HG02763 (cell line): ENCODE measurements at regions not wholly inside any gene's neighbourhood (a gene's known extent, or its start where the extent isn't known, plus 50 kb on each side); places are given as distances from the start of the nearest gene placed in this dataset.
A peak's percentile ranks its signal among the peaks of the same experiment; 100 is the strongest.

ENCODE experiments used
- ATAC-seq: cut with Tn5 transposase; IDR thresholded peaks from one replicate; pipeline ENCODE4 v1.9.1; 2021; ENCODE audit warnings: mild to moderate bottlenecking, moderate library complexity; ENCODE audit not compliant: unreplicated experiment

DNA sequence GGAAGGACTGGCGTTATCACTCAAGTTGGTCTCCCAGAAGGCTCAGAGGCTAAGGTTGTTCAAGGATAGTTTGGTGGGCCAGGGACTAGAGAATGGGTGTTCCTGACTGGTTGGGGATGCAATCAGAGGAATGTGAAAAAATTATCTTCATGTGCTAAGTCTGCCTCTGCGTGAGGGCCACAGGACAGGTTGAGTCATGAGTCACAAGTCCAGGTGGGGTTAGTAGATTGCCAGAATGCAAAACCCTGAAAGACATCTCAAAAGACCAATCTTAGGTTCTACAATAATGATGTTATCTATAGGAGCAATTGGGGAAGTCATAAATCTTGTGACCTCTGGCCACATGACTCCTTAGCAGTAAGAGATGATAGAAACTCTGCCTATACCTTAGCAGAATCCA is 220.1 kb upstream of the EEA1 start:
- no peak for ATAC-seq

DNA sequence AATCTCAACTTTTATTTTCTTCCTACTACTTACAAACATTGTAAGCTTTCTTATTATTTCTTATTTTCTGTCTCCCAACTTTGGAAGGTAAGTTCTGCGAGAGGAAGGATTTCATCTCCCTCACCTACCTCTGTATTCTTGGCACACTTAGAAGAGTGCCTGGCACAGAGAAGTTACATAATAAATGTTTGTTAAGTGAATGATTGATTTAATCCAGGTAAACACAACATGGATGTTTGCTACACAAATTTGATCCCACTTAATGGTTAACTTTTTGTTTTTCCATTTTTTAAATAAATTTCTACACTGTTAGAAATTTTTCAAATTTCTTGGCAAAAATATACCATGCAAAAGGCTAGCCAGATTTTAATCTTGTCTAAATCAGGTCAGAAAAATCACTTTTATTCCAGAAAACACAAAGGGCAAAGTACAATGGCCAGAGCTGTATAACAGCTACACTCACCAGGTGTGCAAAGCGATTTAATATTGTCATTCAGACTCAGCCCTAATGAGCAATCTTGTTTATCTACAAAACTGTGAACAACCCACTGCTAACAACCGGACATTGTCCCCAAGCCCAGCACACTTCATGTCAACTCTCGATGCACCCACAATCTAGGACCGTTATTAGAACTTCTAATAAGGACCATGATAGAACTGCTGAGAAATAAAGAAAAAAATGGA is 222.1 kb upstream of the EEA1 start:
- ATAC-seq, result no peak

DNA sequence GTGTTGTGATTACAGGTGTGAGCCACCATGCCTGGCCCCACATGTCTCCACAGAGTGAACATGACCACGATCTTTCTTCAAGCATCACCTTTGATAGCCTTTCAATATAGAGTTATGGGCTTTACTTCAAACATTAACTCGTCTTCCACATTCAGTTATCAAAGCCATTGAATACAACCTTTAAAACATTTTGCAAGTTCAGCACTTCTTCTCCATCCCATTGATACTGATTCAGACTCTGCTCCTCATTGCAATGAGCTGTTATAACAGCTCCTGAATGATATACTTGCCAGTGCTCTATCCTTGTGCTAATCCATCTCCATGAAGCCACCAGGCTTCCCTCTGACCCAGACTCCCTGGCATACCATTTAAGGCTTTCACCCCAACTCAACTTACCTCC is 223.5 kb upstream of the EEA1 start:
- ATAC-seq, result no peak

DNA sequence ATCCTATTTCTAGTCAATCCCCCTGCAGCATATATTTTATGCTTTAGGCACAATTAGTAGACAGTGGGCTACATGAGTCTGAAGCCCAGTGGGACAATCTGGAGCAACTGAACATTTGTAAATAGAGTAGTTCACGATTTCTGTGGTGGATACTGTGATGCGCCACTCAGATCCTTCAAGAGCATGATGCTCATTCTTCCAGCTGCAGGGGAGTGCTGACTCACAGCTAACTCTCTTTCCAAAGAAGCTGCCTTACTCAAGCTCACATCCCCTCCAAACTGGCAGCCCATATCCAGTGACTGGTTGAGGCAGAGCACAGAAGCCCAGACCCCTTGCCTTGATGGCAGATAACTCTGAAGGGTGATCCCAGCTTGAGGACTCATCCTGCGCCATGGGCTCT is 224.2 kb upstream of the EEA1 start:
- no peak for ATAC-seq

DNA sequence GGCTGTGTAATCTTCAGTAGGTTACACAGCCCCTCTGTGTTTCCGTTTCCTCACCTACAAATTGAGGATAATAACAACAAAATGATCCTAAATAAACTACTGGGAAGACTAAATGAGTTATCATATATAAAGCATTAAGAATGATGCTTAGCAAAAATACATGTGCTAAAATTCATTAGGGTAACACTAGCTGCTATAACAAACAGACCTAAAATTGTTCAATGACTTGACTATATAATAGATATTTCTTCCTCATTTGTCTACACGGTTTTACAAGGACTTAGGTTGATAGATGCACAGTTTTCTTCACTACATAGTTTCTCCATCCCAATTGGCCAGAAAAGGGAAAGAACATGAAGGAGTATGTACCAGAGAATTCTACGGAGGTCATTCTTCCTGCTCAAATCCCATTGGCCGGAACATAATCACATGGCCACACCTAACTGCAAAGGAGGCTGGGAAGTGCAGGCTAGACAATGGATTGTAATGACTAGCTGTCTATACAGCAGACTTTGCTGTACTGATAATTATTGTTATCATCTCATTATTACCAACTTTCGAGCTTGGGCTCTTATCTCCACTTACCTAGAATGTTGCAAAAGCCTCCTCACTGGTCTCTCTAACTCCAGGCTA is 223.5 kb upstream of the NUDT4 start:
- no peak for ATAC-seq

DNA sequence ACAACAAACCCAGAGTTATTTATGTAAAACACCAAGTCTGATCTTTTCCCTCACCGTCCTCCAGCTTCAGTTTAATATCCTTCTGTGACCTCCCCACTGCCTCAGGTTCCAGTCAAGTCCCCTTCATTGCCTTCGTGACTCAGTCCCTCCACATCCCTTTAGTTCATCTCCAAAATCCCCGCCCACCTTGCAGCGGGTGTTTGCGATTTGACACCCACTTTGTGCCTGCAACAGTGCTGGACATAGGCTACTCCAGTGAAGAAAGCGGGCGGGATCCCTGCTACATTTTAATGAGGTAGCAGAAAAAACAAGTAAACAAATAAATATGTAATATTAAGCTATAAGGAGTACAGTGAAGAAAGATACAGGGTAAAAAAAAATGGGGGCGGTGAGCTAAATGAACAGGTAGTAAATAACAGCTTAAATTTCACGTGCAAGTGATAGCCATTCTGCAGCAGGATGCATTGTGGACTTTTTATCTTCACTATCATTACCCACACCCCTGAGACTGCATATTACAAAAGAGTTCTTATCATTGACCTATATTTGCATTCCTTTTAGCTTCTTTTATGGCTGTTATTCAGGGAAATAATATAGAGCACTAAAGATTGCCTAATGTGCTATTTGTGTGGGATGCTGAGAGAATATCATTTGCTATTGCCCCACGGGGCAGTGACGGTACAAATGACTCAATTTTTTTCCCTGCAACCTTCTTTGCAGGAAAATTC is 222.8 kb upstream of the NUDT4 start:
- ATAC-seq, result no peak

DNA sequence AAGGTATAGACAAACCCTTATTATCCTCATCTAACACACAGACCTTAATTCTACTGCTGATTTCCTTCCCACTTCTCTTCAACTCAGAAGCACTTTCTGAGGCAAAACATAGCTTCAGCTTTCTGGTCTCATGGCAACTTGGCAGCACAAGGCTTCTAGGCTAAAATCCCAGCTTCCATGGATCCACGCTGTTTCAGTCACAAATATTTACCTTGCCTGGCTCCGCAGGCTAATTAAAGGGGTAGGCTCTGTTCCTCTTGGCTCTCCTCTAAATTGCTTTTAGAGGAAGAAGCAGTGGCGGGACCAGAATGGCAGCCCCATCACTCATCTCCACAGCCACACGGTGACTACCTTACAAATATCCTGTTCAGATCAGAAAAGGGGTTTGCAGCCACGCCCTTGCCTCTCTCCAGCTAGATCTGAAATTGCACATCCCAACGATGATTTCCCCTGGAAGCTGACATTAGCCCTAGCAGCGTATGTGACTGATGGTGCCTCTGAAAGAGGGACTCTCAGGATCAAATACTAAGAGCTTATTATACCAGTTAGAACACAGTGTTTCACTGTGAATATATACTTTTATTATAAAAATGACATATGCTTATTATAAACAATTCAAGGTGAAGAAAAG is 221.5 kb upstream of the NUDT4 start:
- ATAC-seq, result no peak

DNA sequence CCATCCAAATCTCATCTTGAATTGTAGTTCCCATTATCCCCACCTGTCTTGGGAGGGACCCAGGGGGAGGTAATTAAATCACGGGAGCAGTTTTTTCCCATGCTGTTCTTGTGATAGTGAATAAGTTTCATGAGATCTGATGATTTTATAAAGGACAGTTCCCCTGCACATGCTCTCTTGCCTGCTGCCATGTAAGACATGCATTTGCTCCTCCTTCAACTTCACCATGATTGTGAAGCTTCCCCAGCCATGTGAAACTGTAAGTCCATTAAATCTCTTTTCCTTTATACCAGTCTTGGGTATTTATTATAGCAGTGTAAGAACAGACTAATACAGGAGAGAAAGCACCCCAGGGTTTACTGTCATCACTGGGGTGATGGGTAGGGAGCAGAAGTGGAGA is 220.4 kb upstream of the NUDT4 start:
- ATAC-seq, result no peak

DNA sequence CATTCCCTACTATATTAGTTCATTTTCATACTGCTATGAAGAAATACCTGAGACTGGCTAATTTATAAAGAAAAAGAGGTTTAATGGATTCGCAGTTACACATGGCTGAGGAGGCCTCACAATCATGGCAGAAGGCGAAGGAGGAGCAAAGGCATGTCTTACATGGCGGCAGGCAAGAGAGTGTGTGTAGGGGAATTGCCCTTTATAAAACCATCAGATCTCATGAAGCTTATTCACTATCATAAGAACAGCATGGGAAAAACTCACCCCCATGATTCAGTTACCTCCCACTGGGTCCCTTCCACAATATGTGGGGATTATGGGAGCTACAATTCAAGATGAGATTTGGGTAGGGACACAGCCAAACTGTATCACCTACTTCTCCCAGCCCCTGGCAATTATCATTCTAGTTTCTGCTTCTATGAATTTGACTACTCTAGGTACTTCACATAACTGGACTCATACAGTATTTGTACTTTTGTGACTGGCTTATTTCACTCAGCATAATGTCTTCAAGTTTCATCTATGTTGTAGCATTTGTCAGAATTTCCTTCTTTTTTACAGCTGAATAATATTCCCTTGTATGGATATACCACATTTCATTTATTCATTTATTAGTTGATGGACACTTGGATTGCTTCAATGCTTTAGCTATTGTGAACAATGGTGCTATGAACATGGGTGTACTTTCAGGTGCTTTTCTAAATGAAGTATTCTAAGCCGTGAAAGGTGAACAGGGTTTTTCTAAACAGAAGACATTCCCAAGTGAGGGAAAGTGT is 219.5 kb upstream of the NUDT4 start:
- no peak for ATAC-seq

DNA sequence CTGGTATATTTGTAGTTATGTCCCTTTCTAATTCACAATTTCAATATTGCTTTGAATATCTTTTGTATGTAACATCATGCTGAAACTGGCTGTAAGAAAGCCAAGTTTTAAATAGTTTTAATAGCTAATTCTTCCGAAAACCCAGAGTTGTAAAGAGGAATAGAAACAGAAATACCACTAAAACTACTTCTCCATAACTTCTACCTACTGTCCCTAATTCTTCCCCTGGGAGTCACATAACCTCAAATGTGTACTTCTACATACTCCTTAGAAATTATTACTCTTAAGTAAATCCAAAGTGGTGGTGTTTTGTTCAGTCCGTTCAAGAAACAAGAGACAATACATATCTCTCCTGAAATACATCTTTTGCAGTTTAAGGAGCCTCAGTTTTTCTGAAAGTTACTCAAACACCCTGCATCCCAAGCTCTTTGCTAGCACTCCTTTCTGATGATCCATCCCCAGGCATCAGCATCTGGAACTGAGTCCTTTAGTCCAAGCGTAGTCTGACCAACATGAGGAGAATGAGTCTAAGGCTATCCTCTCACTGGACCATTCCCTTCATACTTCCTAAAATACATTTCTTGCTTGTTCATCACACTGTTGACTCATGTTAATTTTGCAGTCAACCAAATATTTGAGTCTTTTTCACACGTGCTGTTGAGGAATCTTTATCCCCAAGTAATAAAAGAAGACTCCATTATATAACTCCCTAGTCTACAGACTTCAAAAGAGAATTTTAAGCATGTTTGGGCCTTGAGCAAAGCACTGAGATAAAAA is 214.3 kb upstream of the NUDT4 start:
- no peak for ATAC-seq

DNA sequence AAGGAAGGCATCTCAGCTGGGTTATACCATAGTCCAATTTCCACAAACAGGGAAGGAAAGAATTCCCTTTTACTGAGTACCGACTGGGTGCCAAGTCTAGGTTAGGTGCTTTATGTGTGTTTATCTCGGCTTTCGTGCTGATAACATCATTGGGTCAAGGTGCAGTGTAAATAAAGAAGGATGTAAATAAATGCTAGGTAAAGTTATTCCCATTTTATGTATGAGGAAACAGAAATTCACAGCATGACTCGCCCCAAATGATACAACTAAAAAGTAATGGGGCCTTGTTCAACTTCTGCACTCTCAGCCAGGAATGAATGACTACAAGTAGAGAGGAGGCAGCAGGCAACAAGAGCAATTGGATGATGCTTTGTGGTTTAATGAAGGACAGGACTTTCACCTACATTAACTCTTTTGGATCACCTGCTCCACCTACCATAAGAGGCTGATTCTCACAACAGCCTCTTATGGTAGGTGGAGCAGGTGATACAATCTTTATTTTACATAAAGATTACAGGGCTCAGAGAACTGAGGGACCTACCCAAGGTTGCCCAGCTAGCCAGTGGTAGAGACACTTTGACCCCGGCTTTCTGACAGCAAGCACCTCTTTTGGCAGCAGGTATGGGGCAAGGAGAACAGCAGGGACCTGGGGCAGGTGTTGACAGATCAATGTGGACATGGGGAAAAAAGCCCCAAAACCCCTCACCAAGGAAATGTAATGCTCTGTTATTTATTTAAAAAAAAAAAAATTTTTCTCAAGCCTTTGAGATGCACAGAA is 213.4 kb upstream of the NUDT4 start:
- ATAC-seq, result no peak

DNA sequence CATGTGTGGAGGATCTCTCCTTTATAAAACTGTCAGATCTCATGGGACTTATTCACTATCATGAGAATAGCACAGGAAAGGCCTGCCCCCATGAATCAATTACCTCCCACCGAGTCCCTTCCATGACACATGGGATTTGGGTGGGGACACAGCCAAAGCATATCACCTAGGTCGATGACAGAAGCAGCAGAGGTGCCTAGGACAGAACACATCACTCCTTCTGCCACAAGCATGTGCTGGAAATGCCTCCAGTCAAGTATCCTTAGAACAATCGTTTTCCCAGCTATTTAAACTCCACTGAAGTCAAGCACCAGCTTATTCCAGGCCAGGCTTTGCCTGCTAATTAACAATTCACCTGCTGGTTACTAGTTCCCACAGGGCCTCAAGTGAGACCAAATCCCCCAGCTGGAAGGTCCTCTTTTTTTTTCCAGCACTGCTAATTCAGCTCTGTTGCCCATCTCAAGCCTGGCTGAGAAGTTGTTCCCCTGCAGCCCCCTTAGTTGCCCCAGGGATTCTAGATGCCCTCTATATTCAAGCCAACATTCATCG is 212.3 kb upstream of the NUDT4 start:
- ATAC-seq, result no peak

DNA sequence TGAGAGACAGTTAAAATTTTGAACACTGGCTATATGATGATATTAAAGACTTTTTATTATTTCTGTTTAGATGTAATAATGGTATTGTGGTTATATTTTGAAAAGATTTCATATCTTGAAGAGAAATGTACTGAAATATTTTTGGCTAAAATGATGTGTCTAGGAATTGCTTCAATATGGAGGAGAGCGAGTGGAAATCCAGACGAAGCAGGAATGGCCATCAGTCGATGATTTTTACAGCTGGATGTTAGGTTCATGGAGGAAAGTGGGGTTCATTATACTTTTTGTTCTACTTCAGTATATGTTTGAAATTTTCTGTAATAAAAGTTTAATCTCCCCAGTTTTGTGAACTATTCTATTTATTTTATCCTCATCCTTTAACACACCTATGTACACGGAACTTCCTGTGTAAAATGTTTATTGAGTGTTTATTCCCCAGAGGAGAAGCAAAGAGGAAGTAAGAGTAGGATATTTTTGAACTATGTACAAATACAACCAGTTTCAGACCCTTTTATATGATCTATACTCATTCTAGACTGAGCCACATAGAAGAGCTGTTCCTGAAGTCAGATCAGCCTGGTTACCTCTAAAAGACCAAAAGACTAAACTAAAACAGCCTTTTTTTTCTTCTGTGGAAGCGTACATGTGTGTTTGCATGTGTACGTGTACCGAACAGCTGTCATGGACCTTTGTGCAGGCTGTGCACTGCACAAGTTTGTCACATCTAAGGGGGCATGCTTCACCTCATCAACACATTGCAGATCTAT is 211.0 kb upstream of the NUDT4 start:
- ATAC-seq, result peak; percentile 64

DNA sequence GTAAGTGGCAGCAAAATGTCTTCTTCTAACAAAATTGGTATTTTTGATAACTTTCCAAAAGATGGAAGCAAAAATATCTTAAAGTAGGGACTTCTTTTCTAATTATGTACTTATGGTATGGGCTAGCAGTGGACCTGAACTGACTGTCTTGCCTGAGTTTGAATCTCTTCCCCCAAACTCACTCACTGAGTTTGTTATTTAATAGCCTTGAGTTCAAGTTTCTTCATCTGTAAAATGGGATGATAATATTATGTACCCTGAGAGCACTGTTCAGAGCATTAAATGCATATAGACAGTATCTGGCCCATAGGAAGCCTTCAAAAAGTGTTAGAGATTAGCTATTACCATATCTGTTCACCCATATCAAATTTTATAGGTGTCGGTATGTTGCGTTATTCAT is 210.4 kb upstream of the NUDT4 start:
- ATAC-seq, result no peak

DNA sequence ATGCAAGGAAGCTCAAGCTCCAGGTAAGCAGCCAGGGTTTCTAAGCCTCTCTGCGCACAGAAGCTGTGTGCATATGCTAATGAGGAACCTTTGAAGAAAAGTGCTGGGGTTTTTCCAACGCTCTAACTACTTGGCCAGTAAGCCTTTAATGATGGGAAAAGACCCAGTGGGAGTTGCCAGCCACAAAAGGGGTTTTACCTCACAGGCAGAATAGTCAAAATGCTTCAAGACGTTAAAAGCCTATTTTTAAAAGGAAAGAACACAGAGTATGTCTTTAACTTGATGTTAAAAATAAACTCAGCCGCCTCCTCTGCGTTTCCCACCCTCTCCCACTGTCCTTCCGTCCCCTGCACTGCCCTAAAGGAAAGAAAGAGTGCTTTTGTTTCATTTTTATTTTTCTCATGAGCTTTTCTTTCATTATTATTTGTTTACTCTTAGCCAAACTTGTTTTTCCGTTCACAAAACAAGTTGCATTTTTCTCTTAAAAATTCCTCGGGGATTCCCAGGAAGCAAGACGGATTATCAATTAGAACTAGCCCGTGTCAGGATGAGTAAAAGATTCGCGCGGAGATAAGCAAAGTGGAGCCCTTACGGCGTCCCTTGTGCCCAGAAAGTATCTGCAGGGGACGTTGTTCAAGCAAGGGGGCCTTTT is 209.8 kb upstream of the NUDT4 start:
- ATAC-seq, result peak; percentile 62

DNA sequence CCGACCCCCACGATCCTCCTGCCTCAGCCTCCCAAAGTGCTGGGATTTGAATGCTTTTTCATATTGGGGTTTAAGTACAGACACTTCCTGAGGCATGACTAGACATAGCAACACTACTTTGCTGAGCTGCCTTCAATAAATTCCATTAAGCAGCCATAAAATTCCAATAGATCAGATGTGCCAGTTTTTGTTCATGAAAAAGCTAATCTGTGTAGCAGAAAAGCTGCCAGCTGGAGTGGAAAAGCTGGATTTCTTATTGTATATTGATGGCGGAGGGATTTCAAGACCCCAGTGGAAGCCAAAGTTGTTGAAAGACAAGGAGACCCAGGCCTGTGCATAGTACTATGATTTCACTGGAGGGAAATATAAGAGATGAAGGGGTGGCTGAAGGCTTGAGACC is 209.0 kb upstream of the NUDT4 start:
- ATAC-seq, result no peak

DNA sequence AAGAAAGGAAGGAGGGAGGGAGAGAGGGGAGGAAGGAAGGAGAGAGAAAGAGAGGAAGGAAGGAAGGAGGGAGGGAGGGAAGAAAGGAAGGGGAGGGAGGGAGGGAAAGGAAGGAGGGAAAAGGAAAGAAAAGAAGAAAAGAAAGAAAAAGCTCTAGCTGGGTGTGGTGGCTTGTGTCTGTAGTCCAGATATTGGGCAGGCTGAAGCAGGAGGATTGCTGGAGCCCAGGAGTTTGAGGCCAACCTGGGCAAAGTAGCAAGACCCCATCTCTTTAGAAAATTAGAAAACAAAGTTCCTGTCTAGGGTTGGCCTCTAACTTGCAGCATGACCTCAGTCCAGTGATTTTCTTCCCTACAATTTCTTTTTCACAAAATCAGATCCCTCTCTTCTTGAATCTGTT is 208.2 kb upstream of the NUDT4 start:
- no peak for ATAC-seq

DNA sequence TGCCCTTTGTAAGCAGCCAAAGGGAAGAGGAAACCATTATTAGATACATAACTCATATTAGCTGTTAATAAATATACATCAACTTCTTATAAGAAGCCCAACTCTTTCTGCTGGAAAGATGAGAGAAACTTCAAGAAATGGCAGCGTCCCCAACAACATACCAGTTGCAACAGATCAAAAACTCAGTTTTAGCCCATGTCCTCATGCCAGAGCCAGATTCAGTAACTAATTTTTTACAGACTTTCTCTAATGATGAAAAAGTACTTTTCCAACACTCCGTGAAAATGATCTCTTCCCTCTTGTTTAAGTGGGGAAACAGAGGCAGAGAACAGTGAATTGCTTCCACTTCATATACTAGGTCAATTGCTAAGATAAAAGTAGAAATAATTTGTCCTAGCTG is 206.8 kb upstream of the NUDT4 start:
- no peak for ATAC-seq
